ENCODE measurements at regions not wholly inside any gene's neighbourhood (a gene's known extent, or its start where the extent isn't known, plus 50 kb on each side); places are given as distances from the start of the nearest gene placed in this dataset.
A peak's percentile ranks its signal among the peaks of the same experiment; 100 is the strongest.

GRCh38 chr4:135244696-135245095 is 1043.1 kb upstream of the PABPC4L start:
- intact Hi-C loops (cut with DNase I), result no loop called here
- no peak for DNase-seq

- intact Hi-C loops (cut with DNase I), result no loop called here
- no peak for DNase-seq
Observed at GRCh38 chr4:135244056-135244455, 1042.5 kb upstream of the PABPC4L start.

- DNase-seq, result peak in 2 of 42 donors; percentile 2 to 15
- intact Hi-C loops (cut with DNase I), result no loop called here
Observed at GRCh38 chr4:135240796-135241195, 1039.2 kb upstream of the PABPC4L start.

GRCh38 chr4:135239964-135240363 is 1038.4 kb upstream of the PABPC4L start:
- DNase-seq, result no peak
- intact Hi-C loops (cut with DNase I), result no loop called here

GRCh38 chr4:135238940-135239339 is 1037.4 kb upstream of the PABPC4L start:
- intact Hi-C loops (cut with DNase I), result no loop called here
- DNase-seq, result no peak

- intact Hi-C loops (cut with DNase I), result no loop called here
- DNase-seq, result no peak
Observed at GRCh38 chr4:135236048-135236447, 1034.5 kb upstream of the PABPC4L start.

- intact Hi-C loops (cut with DNase I), result no loop called here
- DNase-seq, result no peak
Observed at GRCh38 chr4:135227842-135228241, 1026.3 kb upstream of the PABPC4L start.

- no peak for DNase-seq
- intact Hi-C loops (cut with DNase I), result no loop called here
Observed at GRCh38 chr4:135225551-135225950, 1024.0 kb upstream of the PABPC4L start.

GRCh38 chr4:135210341-135210740 is 1008.8 kb upstream of the PABPC4L start:
- intact Hi-C loops (cut with DNase I), result no loop called here
- no peak for DNase-seq

GRCh38 chr4:135207531-135207930 is 1005.9 kb upstream of the PABPC4L start:
- DNase-seq, result no peak
- intact Hi-C loops (cut with DNase I), result no loop called here

- DNase-seq, result no peak
- intact Hi-C loops (cut with DNase I), result no loop called here
Observed at GRCh38 chr4:135204311-135204710, 1002.7 kb upstream of the PABPC4L start.

GRCh38 chr4:135201081-135201480 is 999.5 kb upstream of the PABPC4L start:
- intact Hi-C loops (cut with DNase I), result no loop called here
- no peak for DNase-seq

GRCh38 chr4:135197641-135198040 is 996.1 kb upstream of the PABPC4L start:
- no peak for DNase-seq
- intact Hi-C loops (cut with DNase I), result no loop called here

- DNase-seq, result no peak
- intact Hi-C loops (cut with DNase I), result no loop called here
Observed at GRCh38 chr4:135194477-135194876, 992.9 kb upstream of the PABPC4L start.

GRCh38 chr4:135192751-135193535 is 991.4 kb upstream of the PABPC4L start:
- no peak for DNase-seq
- intact Hi-C loops (cut with DNase I), result no loop called here

GRCh38 chr4:135191596-135191995 is 990.0 kb upstream of the PABPC4L start:
- intact Hi-C loops (cut with DNase I), result no loop called here
- no peak for DNase-seq

- intact Hi-C loops (cut with DNase I), result no loop called here
- no peak for DNase-seq
Observed at GRCh38 chr4:135186002-135186401, 984.4 kb upstream of the PABPC4L start.

- no peak for DNase-seq
- intact Hi-C loops (cut with DNase I), result no loop called here
Observed at GRCh38 chr4:135185256-135185655, 983.7 kb upstream of the PABPC4L start.

GRCh38 chr4:135184715-135185114 is 983.1 kb upstream of the PABPC4L start:
- intact Hi-C loops (cut with DNase I), result no loop called here
- no peak for DNase-seq

- intact Hi-C loops (cut with DNase I), result no loop called here
- DNase-seq, result no peak
Observed at GRCh38 chr4:135177321-135177720, 975.7 kb upstream of the PABPC4L start.

- intact Hi-C loops (cut with DNase I), result no loop called here
- no peak for DNase-seq
Observed at GRCh38 chr4:135166661-135167060, 965.1 kb upstream of the PABPC4L start.

Data from head of caudate nucleus (tissue), 42 donors.